Hematopoietic multipotent progenitor cell treated with erythropoietin and hydrocortisone succinate and interleukin-3 and kit ligand, for 8 days (in vitro differentiated cells): ENCODE measurements at regions not wholly inside any gene's neighbourhood (a gene's known extent, or its start where the extent isn't known, plus 50 kb on each side); places are given as distances from the start of the nearest gene placed in this dataset.

Experiments
- DNase-seq: peaks from one replicate; pipeline ENCODE4 v3.0.0-alpha.2; 2015

- no peak for DNase-seq
Observed at GRCh38 chr1:209506101-209506500, 77.4 kb upstream of the CAMK1G start.

GRCh38 chr1:209509039-209509438 lies 74.5 kb upstream of the CAMK1G start:
- no peak for DNase-seq

GRCh38 chr1:209510063-209510462 lies 73.5 kb upstream of the CAMK1G start:
- no peak for DNase-seq

- no peak for DNase-seq
Observed at GRCh38 chr1:209511169-209511568, 72.3 kb upstream of the CAMK1G start.

- no peak for DNase-seq
Observed at GRCh38 chr1:209512821-209513220, 70.7 kb upstream of the CAMK1G start.

GRCh38 chr1:209513226-209513625 lies 70.3 kb upstream of the CAMK1G start:
- DNase-seq = peak; percentile 48

GRCh38 chr1:209516771-209517680 lies 66.5 kb upstream of the CAMK1G start:
- DNase-seq = no peak

GRCh38 chr1:209517681-209518050 lies 65.8 kb upstream of the CAMK1G start:
- no peak for DNase-seq

GRCh38 chr1:209519786-209520185 lies 63.7 kb upstream of the CAMK1G start:
- DNase-seq = no peak

GRCh38 chr1:209522826-209523225 lies 60.7 kb upstream of the CAMK1G start:
- DNase-seq = no peak

- DNase-seq = no peak
Observed at GRCh38 chr1:209526137-209526536, 57.4 kb upstream of the CAMK1G start.

GRCh38 chr1:209527372-209527771 lies 56.1 kb upstream of the CAMK1G start:
- DNase-seq = no peak

GRCh38 chr1:209527993-209528717 lies 55.4 kb upstream of the CAMK1G start:
- no peak for DNase-seq

- DNase-seq = no peak
Observed at GRCh38 chr1:209529233-209529632, 54.3 kb upstream of the CAMK1G start.

- no peak for DNase-seq
Observed at GRCh38 chr1:209531006-209531405, 52.5 kb upstream of the CAMK1G start.

- DNase-seq = no peak
Observed at GRCh38 chr1:209531549-209531948, 52.0 kb upstream of the CAMK1G start.
